ENCODE measurements at regions not wholly inside any gene's neighbourhood (a gene's known extent, or its start where the extent isn't known, plus 50 kb on each side); places are given as distances from the start of the nearest gene placed in this dataset.

DNA sequence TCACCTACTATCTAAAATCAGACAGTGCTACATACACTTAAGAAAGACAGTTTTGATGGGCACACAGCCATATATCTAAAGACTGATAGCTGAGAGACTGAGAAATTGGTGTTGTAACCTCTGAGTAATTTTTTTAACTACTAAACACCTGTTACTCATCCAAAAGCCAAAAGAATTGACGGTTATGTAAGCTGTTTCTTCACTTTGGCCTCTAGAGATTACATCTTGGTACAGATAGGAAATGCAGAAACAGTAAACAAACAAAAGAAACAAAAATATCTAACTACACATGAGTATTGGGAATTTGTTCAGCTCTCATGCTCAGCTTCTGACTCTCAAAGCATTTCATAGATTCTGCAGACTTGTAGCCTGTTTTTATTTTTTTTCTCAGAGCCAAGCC, 152.1 kb upstream of the GAS1 start:
- no peak for TF ChIP-seq POLR2A (IDR thresholded peaks at IDR 0.05)
- TF ChIP-seq, protein P1, sequence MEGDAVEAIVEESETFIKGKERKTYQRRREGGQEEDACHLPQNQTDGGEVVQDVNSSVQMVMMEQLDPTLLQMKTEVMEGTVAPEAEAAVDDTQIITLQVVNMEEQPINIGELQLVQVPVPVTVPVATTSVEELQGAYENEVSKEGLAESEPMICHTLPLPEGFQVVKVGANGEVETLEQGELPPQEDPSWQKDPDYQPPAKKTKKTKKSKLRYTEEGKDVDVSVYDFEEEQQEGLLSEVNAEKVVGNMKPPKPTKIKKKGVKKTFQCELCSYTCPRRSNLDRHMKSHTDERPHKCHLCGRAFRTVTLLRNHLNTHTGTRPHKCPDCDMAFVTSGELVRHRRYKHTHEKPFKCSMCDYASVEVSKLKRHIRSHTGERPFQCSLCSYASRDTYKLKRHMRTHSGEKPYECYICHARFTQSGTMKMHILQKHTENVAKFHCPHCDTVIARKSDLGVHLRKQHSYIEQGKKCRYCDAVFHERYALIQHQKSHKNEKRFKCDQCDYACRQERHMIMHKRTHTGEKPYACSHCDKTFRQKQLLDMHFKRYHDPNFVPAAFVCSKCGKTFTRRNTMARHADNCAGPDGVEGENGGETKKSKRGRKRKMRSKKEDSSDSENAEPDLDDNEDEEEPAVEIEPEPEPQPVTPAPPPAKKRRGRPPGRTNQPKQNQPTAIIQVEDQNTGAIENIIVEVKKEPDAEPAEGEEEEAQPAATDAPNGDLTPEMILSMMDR (IDR thresholded peaks at IDR 0.05): no peak

All from heart left ventricle (tissue), 13 donors.